Chondrocyte (in vitro differentiated cells): ENCODE measurements at regions not wholly inside any gene's neighbourhood (a gene's known extent, or its start where the extent isn't known, plus 50 kb on each side); places are given as distances from the start of the nearest gene placed in this dataset.
A peak's percentile ranks its signal among the peaks of the same experiment; 100 is the strongest.

Source experiments
- DNase-seq: peaks from one replicate; pipeline ENCODE4 v3.0.0; 2021; ENCODE audit warnings: mixed read lengths, low spot score
- H3K27ac Mint-ChIP-seq: one replicate; pipeline ENCODE4 v1.8.0; 2021; ENCODE audit warnings: mild to moderate bottlenecking, moderate library complexity, mixed read lengths; ENCODE audit not compliant: unreplicated experiment
- H3K27me3 Mint-ChIP-seq: 2 replicates; pipeline ENCODE4 v1.8.0; 2021; ENCODE audit warnings: low read depth, mixed read lengths
- H3K36me3 Mint-ChIP-seq: 2 replicates; pipeline ENCODE4 v1.8.0; 2021; ENCODE audit warnings: low read depth, mixed read lengths
- H3K4me1 Mint-ChIP-seq: 2 replicates; pipeline ENCODE4 v1.8.0; 2021; ENCODE audit warnings: low read depth, mild to moderate bottlenecking, mixed read lengths
- H3K4me3 Mint-ChIP-seq: one replicate; pipeline ENCODE4 v1.8.0; 2021; ENCODE audit warnings: mild to moderate bottlenecking, moderate library complexity, mixed read lengths; ENCODE audit not compliant: unreplicated experiment
- H3K9me3 Mint-ChIP-seq: 2 replicates; pipeline ENCODE4 v1.8.0; 2021; ENCODE audit warnings: low read depth, mixed read lengths
- TF ChIP-seq, protein P1 (sequence below): fragments of 200-600 bp; sonication (generic); IDR thresholded peaks from 2 replicates; pipeline ENCODE4 v1.5.0; 2021; ENCODE audit warnings: antibody characterized with exemption, mild to moderate bottlenecking, moderate library complexity

DNA sequence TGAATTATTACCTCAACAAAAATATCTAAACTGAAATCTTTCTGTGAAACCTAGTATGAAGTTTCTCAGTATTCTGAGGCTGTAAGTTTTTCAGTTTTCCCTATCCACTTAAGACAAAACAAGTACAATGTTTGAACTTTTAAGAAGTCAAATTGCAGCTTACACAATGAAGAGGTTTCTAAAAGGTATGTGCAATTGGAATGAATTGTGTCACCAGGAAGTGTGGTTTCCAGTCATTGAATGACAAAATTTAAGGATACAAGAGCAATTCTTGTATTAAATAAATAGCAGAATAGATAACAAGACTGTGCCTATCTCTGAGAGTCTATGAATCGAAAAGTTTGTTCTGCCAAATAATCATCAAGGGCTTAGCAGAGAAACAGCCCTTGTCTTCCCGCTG lies 207.3 kb downstream of the ANKRD50 start:
- TF ChIP-seq, protein P1, sequence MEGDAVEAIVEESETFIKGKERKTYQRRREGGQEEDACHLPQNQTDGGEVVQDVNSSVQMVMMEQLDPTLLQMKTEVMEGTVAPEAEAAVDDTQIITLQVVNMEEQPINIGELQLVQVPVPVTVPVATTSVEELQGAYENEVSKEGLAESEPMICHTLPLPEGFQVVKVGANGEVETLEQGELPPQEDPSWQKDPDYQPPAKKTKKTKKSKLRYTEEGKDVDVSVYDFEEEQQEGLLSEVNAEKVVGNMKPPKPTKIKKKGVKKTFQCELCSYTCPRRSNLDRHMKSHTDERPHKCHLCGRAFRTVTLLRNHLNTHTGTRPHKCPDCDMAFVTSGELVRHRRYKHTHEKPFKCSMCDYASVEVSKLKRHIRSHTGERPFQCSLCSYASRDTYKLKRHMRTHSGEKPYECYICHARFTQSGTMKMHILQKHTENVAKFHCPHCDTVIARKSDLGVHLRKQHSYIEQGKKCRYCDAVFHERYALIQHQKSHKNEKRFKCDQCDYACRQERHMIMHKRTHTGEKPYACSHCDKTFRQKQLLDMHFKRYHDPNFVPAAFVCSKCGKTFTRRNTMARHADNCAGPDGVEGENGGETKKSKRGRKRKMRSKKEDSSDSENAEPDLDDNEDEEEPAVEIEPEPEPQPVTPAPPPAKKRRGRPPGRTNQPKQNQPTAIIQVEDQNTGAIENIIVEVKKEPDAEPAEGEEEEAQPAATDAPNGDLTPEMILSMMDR = no peak
- no peaks in the 10 kb centered on the region for H3K27me3 Mint-ChIP-seq
- no peak overlapping the region for H3K4me3 Mint-ChIP-seq
- no peaks in the 10 kb centered on the region for H3K9me3 Mint-ChIP-seq
- no peak for DNase-seq
- H3K36me3 Mint-ChIP-seq = no peaks in the 10 kb centered on the region
- H3K4me1 Mint-ChIP-seq = no peaks in the 10 kb centered on the region
- H3K27ac Mint-ChIP-seq = no peak overlapping the region

GRCh38 chr4:124509151-124509550 lies 203.4 kb downstream of the ANKRD50 start:
- Mint-ChIP-seq H3K36me3 (peaks cover 2% of the 10 kb centered on the region), H3K27ac (no peak overlapping the region), H3K27me3 (no peaks in the 10 kb centered on the region), H3K4me3 (no peak overlapping the region), H3K9me3 (no peaks in the 10 kb centered on the region), H3K4me1 (no peaks in the 10 kb centered on the region)
- no peak for DNase-seq
- TF ChIP-seq, protein P1 = no peak

GRCh38 chr4:124514588-124514987 lies 197.9 kb downstream of the ANKRD50 start:
- Mint-ChIP-seq H3K9me3 (no peaks in the 10 kb centered on the region), H3K36me3 (peaks cover 2% of the 10 kb centered on the region), H3K4me1 (peaks cover 5% of the 10 kb centered on the region), H3K27me3 (no peaks in the 10 kb centered on the region), H3K27ac (no peak overlapping the region), H3K4me3 (no peak overlapping the region)
- TF ChIP-seq, protein P1 = no peak
- DNase-seq = no peak

- TF ChIP-seq, protein P1 = peak; percentile 7
- Mint-ChIP-seq H3K36me3 (peaks cover 2% of the 10 kb centered on the region), H3K27ac (no peak overlapping the region), H3K4me3 (no peak overlapping the region), H3K9me3 (no peaks in the 10 kb centered on the region), H3K4me1 (peaks cover 7% of the 10 kb centered on the region), H3K27me3 (no peaks in the 10 kb centered on the region)
- DNase-seq = no peak
These were observed 196.9 kb downstream of the ANKRD50 start for GRCh38 chr4:124515591-124515990.

DNA sequence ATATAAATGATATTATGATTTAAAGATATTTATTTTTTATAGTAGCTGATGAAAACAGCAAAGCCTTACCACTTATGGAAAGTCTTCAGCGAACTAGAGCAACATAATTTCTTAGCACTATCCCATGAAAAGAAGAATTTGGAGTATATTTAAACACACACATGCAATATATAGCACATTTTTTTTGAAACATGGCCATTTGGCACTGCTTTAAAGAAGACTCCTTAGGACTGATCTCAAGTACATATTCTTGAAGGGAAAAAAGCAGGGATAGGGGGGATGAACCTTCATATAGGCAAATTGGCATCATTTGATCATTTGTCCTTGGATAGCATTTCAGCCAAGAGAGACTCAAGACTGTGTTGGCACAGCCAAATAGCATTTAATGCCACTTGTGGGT lies 193.3 kb downstream of the ANKRD50 start:
- Mint-ChIP-seq H3K27ac (no peak overlapping the region), H3K4me3 (no peak overlapping the region), H3K36me3 (peaks cover 2% of the 10 kb centered on the region), H3K4me1 (peaks cover 7% of the 10 kb centered on the region), H3K9me3 (peaks cover 3% of the 10 kb centered on the region), H3K27me3 (no peaks in the 10 kb centered on the region)
- TF ChIP-seq, protein P1 = no peak
- no peak for DNase-seq
